Right ventricle myocardium superior (tissue), 1 donor: ENCODE measurements at regions not wholly inside any gene's neighbourhood (a gene's known extent, or its start where the extent isn't known, plus 50 kb on each side); places are given as distances from the start of the nearest gene placed in this dataset.

Source experiments
- ATAC-seq: fragments of 200-7000 bp; cut with Tn5 transposase; one replicate; pipeline ENCODE4 v1.9.1; 2020; ENCODE audit warnings: mild to moderate bottlenecking; ENCODE audit not compliant: poor library complexity
- DNase-seq: peaks from one replicate; pipeline ENCODE4 v3.0.0-alpha.2; 2020
- intact Hi-C: fragments of 100-400 bp; cut with DNase I; formaldehyde crosslinking; loops from one replicate; pipeline ENCODE4 v1.11.2; 2022
- donor health status: DM: no; HTN: yes; CAD: no; lungs with severe emphysema.

DNA sequence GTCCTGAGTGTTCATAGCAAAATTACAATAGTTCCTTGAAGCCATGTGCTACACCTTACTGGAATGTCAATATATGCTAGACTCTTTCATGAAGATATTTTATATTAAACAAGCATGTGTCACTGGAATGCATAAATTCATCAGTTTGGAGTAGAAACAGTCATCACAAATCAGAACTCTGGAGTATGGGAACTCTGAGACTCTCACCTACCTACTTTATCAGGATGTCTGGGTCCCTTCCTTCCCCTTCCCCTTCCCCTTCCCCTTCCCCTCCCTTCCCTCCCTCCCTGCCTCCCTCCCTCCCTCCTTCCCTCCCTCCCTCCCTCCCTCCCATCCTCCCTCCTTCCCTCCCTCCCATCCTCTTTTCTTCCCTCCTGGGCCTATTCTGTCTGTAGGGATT, 144.7 kb upstream of the PEX5L start:
- ATAC-seq (no peak), DNase-seq (no peak)
- intact Hi-C loops: no loop called here

DNA sequence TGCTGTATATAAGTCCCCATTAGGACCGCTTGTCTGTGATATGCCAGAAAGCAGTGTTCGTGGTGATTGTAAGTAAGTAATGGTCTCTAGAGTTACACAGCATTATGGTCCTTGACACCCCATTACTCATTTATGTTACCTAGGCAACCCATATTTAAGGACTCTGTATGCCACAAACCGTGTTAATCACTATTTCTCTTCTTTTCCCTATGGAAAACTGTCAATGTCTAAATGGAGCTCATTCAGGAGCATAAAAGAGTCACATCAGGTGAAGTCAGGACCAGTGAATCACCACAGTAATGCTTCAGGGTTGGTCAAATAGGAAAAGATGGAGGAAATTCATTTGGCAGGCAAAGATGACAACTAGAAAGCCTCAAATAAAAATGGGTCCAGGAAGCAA, 146.6 kb upstream of the PEX5L start:
- no peak for ATAC-seq

DNA sequence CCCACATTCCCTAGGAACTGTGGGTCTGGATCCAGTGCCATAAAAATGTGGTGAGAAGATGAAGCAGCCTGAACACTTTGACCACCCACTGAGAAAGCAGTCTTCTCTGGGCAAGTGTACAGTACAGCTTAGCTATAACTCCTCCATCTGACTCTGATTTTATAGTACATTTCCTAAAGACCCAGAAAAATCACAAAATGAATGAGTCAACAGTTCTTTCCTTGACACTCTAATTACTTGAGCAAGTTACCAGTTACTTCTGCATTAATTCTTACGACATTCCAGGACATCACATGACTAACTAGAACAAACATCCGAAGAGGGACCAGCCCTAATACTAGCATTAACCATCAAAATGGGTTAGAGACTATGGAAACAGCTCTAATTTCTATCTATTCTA, 148.1 kb upstream of the PEX5L start:
- intact Hi-C loops: no loop called here
- ATAC-seq (no peak), DNase-seq (no peak)

More for the DNA sequence above, 146.6 kb upstream of the PEX5L start:
- no peak for DNase-seq
- intact Hi-C loops: no loop called here

- DNase-seq: no peak
- ATAC-seq: no peak
- intact Hi-C loops: no loop called here
These were observed 148.9 kb upstream of the PEX5L start for GRCh38 chr3:180185650-180186049.

- intact Hi-C loops: no loop called here
- DNase-seq: no peak
- no peak for ATAC-seq
These were observed 152.0 kb upstream of the PEX5L start for GRCh38 chr3:180188512-180189309.

- intact Hi-C loops: no loop called here
- DNase-seq: no peak
- no peak for ATAC-seq
These were observed 152.5 kb upstream of the PEX5L start for GRCh38 chr3:180189310-180189648.

- ATAC-seq (no peak), DNase-seq (no peak)
- intact Hi-C loops: no loop called here
These were observed 159.9 kb upstream of the PEX5L start for GRCh38 chr3:180196658-180197057.

DNA sequence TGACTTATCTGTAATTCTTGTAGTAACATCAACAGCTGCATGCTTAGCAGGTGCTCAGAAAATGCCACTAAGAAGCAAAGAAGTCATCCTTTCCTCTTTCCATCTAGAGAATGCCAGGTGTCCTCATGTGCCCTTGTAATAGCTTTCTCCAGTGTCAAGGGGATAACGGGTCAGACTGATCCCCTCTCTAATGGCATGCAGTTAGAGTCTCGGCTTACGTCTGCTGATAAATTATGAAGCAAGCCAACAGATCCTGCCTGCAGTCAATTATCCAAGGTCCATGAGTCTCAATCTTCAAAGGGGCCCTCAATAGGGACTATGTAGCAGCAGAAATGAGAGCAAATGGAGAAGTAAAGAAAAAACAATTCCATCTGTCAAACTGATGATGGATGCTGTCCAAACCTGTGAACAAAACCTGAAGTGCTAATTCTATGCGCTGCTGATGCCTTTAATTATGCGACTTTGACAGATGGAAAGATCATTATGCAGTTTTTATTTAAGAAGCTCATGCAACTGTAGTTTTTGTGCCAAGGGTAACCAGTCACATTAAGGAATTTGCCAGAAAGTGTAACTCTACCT, 162.8 kb upstream of the PEX5L start:
- intact Hi-C loops: no loop called here
- no peak for ATAC-seq

DNA sequence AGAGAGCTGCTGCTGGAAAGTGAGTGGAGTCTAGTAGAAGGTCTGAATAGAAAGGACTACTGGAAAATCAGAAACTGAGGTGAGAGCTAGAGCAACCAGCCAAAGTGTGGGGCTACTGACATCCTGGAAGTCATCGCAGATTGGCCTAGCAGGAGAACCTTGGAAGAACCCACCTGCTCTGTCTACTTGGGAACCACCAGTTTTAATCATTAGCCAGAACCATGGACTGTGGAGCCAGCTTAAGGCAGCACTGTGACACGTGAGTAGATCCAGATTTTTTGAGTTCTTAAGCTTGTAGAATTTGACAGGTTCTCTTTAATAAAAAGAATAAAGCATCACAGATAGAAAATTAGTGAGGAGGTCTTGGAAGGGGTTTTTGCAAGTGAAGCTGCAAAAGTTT, 179.1 kb upstream of the PEX5L start:
- ATAC-seq (no peak), DNase-seq (no peak)
- intact Hi-C loops: no loop called here

More for the DNA sequence above, 162.8 kb upstream of the PEX5L start:
- no peak for DNase-seq

- intact Hi-C loops: no loop called here
- ATAC-seq: no peak
- no peak for DNase-seq
These were observed 186.5 kb upstream of the PEX5L start for GRCh38 chr3:180223268-180223667.

DNA sequence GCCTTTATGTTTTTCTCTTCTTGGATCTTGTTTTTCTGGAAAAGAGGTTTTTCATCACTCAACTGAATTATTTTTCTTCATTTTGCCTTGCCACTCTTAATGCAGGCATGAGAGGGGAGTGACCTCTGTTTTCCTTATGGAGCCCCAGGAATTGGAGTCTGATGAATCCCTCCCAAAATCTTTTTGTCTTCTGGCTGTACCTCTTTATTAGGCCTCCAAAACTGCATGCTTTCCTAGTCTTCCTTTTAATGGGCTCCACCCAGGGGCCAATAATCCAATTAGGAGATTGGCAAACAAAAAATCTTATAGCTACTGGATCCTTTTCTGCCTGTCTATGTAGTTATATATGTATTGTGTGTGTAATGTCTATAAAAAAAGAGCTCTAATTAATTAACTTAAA, 192.4 kb upstream of the PEX5L start:
- no peak for ATAC-seq
- intact Hi-C loops: no loop called here
- DNase-seq: no peak

DNA sequence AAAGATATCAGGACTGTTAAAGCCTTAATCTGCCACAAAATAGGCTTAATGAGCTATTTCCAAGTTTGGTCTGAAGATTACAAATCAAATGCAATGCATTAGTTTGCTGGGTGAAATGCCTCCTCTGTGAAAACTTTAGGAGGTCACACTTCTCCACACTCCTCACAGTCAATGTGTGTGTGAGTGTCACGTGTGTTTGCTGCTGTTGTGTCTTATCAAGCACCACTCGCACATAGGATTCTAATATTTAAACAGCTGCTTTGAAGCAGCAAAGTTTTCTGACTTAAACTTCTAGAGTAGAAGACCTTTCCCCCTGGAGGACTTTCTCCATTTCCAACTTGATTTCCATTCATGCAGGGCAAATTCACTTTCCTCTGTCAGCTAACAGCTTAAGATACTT, 203.2 kb upstream of the PEX5L start:
- no peak for ATAC-seq
- DNase-seq: no peak
- intact Hi-C loops: no loop called here

DNA sequence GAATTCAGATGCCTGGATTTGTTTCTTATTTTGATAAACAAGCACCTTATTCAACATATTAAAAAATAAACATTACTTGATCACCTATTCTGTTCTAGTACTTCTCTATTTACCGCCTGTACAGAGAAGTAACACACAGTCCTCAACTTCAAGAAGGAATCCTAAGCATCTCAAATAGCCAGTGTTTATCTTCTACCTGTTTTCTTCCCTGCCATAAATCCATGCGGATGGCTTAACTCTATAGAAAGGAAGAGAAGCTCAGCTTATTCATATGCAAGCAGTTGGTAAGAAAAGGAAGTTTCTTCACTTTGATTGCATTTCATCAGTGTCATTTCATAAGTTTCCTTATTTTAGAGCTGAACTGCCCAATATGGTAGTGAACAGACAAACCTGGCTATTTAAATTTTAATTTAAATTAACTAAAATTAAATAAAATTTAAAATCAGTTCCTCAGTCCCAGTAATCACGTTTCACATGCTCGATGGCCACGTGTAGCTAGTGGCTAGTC, 210.0 kb upstream of the PEX5L start:
- DNase-seq (no peak), ATAC-seq (no peak)
- intact Hi-C loops: no loop called here

- ATAC-seq: no peak
- DNase-seq: no peak
- intact Hi-C loops: no loop called here
These were observed 213.4 kb upstream of the PEX5L start for GRCh38 chr3:180250172-180250571.

DNA sequence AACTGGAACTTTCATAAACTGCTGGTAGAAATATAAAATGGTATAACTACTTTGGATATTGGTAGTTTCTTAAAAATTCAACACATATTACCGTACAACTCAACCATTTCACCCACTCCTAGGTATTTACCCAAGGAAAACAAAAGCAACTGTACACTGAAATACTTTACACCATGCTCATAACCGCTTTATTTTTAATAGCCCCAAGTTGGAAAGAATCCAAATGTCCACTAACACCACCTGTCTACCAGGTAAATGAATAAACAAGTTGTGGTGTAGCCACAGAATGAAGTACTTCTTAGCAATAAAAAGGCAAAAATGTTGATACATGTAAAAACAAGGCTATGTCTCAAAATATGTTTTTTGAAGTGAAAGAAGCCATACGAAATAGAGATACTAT, 215.9 kb upstream of the PEX5L start:
- intact Hi-C loops: no loop called here
- no peak for DNase-seq
- ATAC-seq: no peak

DNA sequence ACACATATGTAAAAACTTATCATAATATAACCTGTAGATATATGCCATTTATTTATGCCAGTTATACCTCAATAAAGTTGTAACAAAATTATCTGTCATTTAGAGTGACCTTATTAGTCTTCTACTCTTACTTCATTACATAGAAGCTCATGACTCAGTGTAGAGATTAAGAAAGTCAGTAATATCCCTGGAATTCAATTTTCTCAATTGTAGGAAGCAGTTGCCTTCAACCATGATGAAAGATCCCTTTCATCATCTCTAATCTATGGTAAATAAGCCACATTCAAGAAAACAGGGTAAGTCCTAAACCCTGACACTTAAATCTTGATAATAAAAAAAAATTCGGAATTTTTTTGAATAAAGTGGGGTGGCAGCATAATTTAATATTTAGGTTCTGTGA, 216.5 kb upstream of the PEX5L start:
- intact Hi-C loops: no loop called here
- DNase-seq (no peak), ATAC-seq (no peak)

GRCh38 chr3:180264479-180264878, 227.7 kb upstream of the PEX5L start:
- no peak for ATAC-seq
- no peak for DNase-seq
- intact Hi-C loops: no loop called here

DNA sequence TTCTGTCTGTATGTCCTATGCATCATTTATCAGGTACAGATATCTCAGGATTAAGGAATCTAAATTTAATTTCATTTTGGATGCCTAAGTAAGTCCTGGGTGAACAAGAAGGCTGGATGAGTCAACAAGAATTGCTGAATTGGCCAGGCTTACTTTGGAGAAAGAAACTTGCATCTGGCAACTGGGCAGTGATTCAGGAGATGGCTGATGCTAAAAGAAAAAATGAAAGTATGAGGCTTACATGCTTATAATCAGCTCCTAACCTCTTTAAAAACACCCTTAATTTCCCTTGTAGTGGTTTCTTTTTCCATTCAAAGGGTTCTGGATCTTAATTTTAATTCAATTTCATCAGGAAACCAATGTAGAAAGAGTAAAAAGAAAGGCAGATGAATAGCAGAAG, 228.8 kb upstream of the PEX5L start:
- intact Hi-C loops: no loop called here
- DNase-seq (no peak), ATAC-seq (no peak)

- ATAC-seq (no peak), DNase-seq (no peak)
- intact Hi-C loops: no loop called here
These were observed 230.6 kb upstream of the PEX5L start for GRCh38 chr3:180267202-180267843.

GRCh38 chr3:180274536-180274935, 237.8 kb upstream of the PEX5L start:
- DNase-seq (no peak), ATAC-seq (no peak)
- intact Hi-C loops: no loop called here
